ENCODE measurements at regions not wholly inside any gene's neighbourhood (a gene's known extent, or its start where the extent isn't known, plus 50 kb on each side); places are given as distances from the start of the nearest gene placed in this dataset.
"Not testable (repeated sequence)": the region's sequence is repeated elsewhere in the genome, so short reads cannot be mapped to it uniquely, and the experiment has no call there.

DNA sequence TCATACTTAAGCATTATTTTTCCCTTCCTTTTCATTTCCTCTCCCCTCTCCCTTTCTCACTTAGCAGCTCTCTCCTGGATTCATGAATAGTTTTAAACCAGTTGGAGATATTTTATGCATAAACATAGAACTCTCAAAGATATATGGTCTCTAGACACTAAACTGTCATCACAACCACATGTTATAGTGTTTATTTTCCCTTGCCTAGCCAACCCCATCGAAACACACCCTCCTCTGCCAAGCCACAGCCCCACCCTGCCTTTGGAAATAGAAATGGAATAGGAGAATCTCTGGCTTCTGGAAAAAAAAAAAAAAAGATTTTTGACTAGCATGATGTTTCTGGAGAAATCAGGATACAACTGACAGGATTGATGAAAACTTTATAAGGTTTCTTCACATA is 64.8 kb upstream of the RBPJ start:
- H3K27me3 ChIP-seq (ENCODE audit: control insufficient read depth, insufficient read depth, low read length) = no peaks in the 10 kb centered on the region
- POLR2A ChIA-PET = no interaction called here
- in situ Hi-C loops (cut with HindIII; ENCODE audit: low pct_unique_long_range_greater_than_20kb, low sequenced_read_pairs) = no loop called here
- intact Hi-C loops (cut with micrococcal nuclease; ENCODE audit: unreplicated experiment) = no loop called here
- H3K36me3 ChIP-seq (ENCODE audit: control insufficient read depth, insufficient read depth, low read length) = no peaks in the 10 kb centered on the region
- CTCF ChIA-PET = no interaction called here
- ATAC-seq (no peak), DNase-seq (ENCODE audit: low read depth, low spot score) (no peak)
- no peaks in the 10 kb centered on the region for H3K9me3 ChIP-seq (ENCODE audit: control insufficient read depth, insufficient read depth, low read depth, low read length)
- H3K27ac ChIP-seq (ENCODE audit: low read length) = no peak overlapping the region
- no peaks in the 10 kb centered on the region for H3K4me1 ChIP-seq (ENCODE audit: control insufficient read depth, insufficient read depth, low read length)
- no peak overlapping the region for H3K4me3 ChIP-seq (ENCODE audit: low read depth in 2 of 2, low read length in 2 of 2)
- no peak for TF ChIP-seq TCF7L2 (IDR thresholded peaks at IDR 0.05; ENCODE audit: low read depth, low read length)
- no peak for TF ChIP-seq REST (IDR thresholded peaks at IDR 0.05; ENCODE audit: insufficient read depth in 1 of 2, low read depth in 2 of 2, low read length in 1 of 2)
- TF ChIP-seq, protein P1, sequence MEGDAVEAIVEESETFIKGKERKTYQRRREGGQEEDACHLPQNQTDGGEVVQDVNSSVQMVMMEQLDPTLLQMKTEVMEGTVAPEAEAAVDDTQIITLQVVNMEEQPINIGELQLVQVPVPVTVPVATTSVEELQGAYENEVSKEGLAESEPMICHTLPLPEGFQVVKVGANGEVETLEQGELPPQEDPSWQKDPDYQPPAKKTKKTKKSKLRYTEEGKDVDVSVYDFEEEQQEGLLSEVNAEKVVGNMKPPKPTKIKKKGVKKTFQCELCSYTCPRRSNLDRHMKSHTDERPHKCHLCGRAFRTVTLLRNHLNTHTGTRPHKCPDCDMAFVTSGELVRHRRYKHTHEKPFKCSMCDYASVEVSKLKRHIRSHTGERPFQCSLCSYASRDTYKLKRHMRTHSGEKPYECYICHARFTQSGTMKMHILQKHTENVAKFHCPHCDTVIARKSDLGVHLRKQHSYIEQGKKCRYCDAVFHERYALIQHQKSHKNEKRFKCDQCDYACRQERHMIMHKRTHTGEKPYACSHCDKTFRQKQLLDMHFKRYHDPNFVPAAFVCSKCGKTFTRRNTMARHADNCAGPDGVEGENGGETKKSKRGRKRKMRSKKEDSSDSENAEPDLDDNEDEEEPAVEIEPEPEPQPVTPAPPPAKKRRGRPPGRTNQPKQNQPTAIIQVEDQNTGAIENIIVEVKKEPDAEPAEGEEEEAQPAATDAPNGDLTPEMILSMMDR (IDR thresholded peaks at IDR 0.05) = no peak
- TF ChIP-seq SIN3A (IDR thresholded peaks at IDR 0.05; ENCODE audit: borderline replicate concordance, insufficient read depth, low read depth, low read length) = no peak
- no peak for TF ChIP-seq POLR2AphosphoS5 (IDR thresholded peaks at IDR 0.05; ENCODE audit: low read depth, low read length)
- no TSS peak for BruUV-seq (replicated peaks)

GRCh38 chr4:26257444-26257843 is 63.4 kb upstream of the RBPJ start:
- H3K4me1 ChIP-seq (ENCODE audit: control insufficient read depth, insufficient read depth, low read length); H3K27ac ChIP-seq (ENCODE audit: low read length); H3K36me3 ChIP-seq (ENCODE audit: control insufficient read depth, insufficient read depth, low read length); H3K9me3 ChIP-seq (ENCODE audit: control insufficient read depth, insufficient read depth, low read depth, low read length); H3K4me3 ChIP-seq (ENCODE audit: low read depth in 2 of 2, low read length in 2 of 2); DNase-seq (ENCODE audit: low read depth, low spot score); POLR2A ChIA-PET; ATAC-seq; BruUV-seq (replicated peaks); intact Hi-C loops (cut with micrococcal nuclease; ENCODE audit: unreplicated experiment); H3K27me3 ChIP-seq (ENCODE audit: control insufficient read depth, insufficient read depth, low read length); in situ Hi-C loops (cut with HindIII; ENCODE audit: low pct_unique_long_range_greater_than_20kb, low sequenced_read_pairs); CTCF ChIA-PET: not testable (repeated sequence)

DNA sequence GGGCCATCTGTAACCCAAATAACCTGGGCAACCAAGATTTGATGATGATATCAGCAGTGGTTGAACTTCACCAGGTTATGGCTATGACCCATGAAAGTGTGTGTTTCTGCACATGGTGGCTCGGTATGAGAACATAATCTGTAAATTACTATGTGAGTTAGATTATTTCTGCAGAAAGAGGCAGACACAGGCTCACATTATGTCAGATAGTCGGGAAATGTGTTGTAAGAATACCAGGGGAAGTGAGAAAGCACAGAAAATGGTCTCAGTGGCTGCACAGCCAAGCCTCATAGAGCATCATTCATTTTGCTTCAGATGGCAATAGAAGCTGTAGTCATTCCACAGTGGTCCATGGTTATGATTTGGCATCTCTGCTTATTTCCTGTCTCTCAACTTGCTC is 63.0 kb upstream of the RBPJ start:
- POLR2A ChIA-PET = no interaction called here
- CTCF ChIA-PET = interaction anchor here (0.6 kb wide), 1 partner anchor 680 kb away, joined by 3 read pairs; no protein-coding TSS in a partner anchor
- ATAC-seq (no peak), DNase-seq (ENCODE audit: low read depth, low spot score) (no peak)
- Histone ChIP-seq H3K4me1 (ENCODE audit: control insufficient read depth, insufficient read depth, low read length) (no peaks in the 10 kb centered on the region), H3K9me3 (ENCODE audit: control insufficient read depth, insufficient read depth, low read depth, low read length) (no peaks in the 10 kb centered on the region), H3K27me3 (ENCODE audit: control insufficient read depth, insufficient read depth, low read length) (no peaks in the 10 kb centered on the region), H3K36me3 (ENCODE audit: control insufficient read depth, insufficient read depth, low read length) (no peaks in the 10 kb centered on the region), H3K4me3 (ENCODE audit: low read depth in 2 of 2, low read length in 2 of 2) (no peak overlapping the region), H3K27ac (ENCODE audit: low read length) (no peak overlapping the region)
- in situ Hi-C loops (cut with HindIII; ENCODE audit: low pct_unique_long_range_greater_than_20kb, low sequenced_read_pairs) = no loop called here
- no TSS peak for BruUV-seq (replicated peaks)
- no peak for TF ChIP-seq TCF7L2 (IDR thresholded peaks at IDR 0.05; ENCODE audit: low read depth, low read length)
- TF ChIP-seq REST (IDR thresholded peaks at IDR 0.05; ENCODE audit: insufficient read depth in 1 of 2, low read depth in 2 of 2, low read length in 1 of 2) = no peak
- TF ChIP-seq POLR2AphosphoS5 (IDR thresholded peaks at IDR 0.05; ENCODE audit: low read depth, low read length) = no peak
- intact Hi-C loops (cut with micrococcal nuclease; ENCODE audit: unreplicated experiment) = no loop called here

Measured in Panc1 (cell line).